Lung (tissue), 11 donors: ENCODE measurements at regions not wholly inside any gene's neighbourhood (a gene's known extent, or its start where the extent isn't known, plus 50 kb on each side); places are given as distances from the start of the nearest gene placed in this dataset.
"Not testable (repeated sequence)": the region's sequence is repeated elsewhere in the genome, so short reads cannot be mapped to it uniquely, and the experiment has no call there.

Source experiments
- ATAC-seq: fragments of 200-7000 bp; cut with Tn5 transposase; one replicate; pipeline ENCODE4 v1.9.1; 2020; ENCODE audit warnings: moderate number of reproducible peaks; ENCODE audit not compliant: insufficient read depth, low FRiP score
- DNase-seq, 3 donors: peaks; one replicate each; pipeline ENCODE4 v3.0.0-alpha.2; 2013 to 2017
- H3K27ac ChIP-seq, 2 donors: one replicate each; pipeline ENCODE4 v1.5.1; 2013; ENCODE audit warnings: mild to moderate bottlenecking in 2 of 2, moderate library complexity in 2 of 2, control low read depth in 1 of 2, inconsistent platforms in 1 of 2, low read depth in 1 of 2, low read length in 1 of 2
- H3K27me3 ChIP-seq, 3 donors: one replicate each; pipeline ENCODE4 v1.5.1; 2013; ENCODE audit warnings: low read length in 2 of 3; ENCODE audit not compliant: control insufficient read depth in 3 of 3, insufficient read depth in 3 of 3
- H3K36me3 ChIP-seq, 4 donors: one replicate each; pipeline ENCODE4 v1.5.1; 2013; ENCODE audit warnings: low read length in 4 of 4, mild to moderate bottlenecking in 1 of 4, moderate library complexity in 1 of 4; ENCODE audit not compliant: control insufficient read depth in 4 of 4, insufficient read depth in 4 of 4
- H3K4me1 ChIP-seq, 5 donors: one replicate each; pipeline ENCODE4 v1.5.1; 2013; ENCODE audit warnings: low read length in 5 of 5, mild to moderate bottlenecking in 2 of 5, moderate library complexity in 1 of 5; ENCODE audit not compliant: control insufficient read depth in 5 of 5, insufficient read depth in 5 of 5
- H3K4me3 ChIP-seq: one replicate; pipeline ENCODE4 v1.5.1; 2013; ENCODE audit warnings: mild to moderate bottlenecking, control low read depth, moderate library complexity
- H3K9ac ChIP-seq, 2 donors: one replicate each; pipeline ENCODE4 v1.5.1; 2013; ENCODE audit warnings: low read length in 2 of 2, control low read depth in 1 of 2; ENCODE audit not compliant: insufficient read depth in 1 of 2
- H3K9me3 ChIP-seq, 4 donors: one replicate each; pipeline ENCODE4 v1.5.1; 2013; ENCODE audit warnings: low read length in 3 of 4, mild to moderate bottlenecking in 1 of 4, moderate library complexity in 1 of 4; ENCODE audit not compliant: control insufficient read depth in 4 of 4, insufficient read depth in 3 of 4
- CTCF ChIP-seq: IDR thresholded peaks from 2 replicates; pipeline ENCODE4 v1.5.1; 2012; ENCODE audit warnings: mild to moderate bottlenecking; ENCODE audit errors: control extremely low read depth, extremely low read depth
- WGBS, 2 donors: extraction: QIAGEN DNeasy Blood & Tissue Kit; methylation state at CpG; one replicate each; pipeline ENCODE4 v1.1.7; 2013; 5-methylcytosine and 5-hydroxymethylcytosine counted together
- donor health status: control.
- donor health status: control.
- donor health status: Bipolar disorder and iron deficiency.
- donor health status: healthy.
- donor health status: DM: yes; HTN: yes; CAD: no.

GRCh38 chr15:28459279-28459678 is 73.5 kb downstream of the GOLGA8G start:
- no peaks in the 10 kb centered on the region for H3K4me1 ChIP-seq
- TF ChIP-seq CTCF = no peak
- H3K4me3 ChIP-seq = no peak overlapping the region
- ATAC-seq = no peak
- no peak overlapping the region for H3K27ac ChIP-seq
- WGBS, 2 donors = 74 to 83% methylated on average over 1 of the region's 1 CpG
- DNase-seq = peak in 2 of 3 donors; percentile 2 to 42
- H3K9me3 ChIP-seq = peaks cover 0 to 9% (median 0%) of the 10 kb centered on the region in 4 donors
- H3K9ac ChIP-seq = no peak overlapping the region
- H3K27me3 ChIP-seq = peaks cover 0 to 17% (median 7%) of the 10 kb centered on the region in 3 donors
- H3K36me3 ChIP-seq = no peaks in the 10 kb centered on the region

- peaks cover 0 to 17% (median 7%) of the 10 kb centered on the region in 3 donors for H3K27me3 ChIP-seq
- peak in 2 of 3 donors; percentile 6 to 11 for DNase-seq
- not testable (repeated sequence) for H3K9ac ChIP-seq, H3K27ac ChIP-seq, H3K4me3 ChIP-seq, H3K36me3 ChIP-seq, ATAC-seq, H3K9me3 ChIP-seq, H3K4me1 ChIP-seq
- WGBS, 2 donors = 92 to 94% methylated on average over 32 of the region's 32 CpGs
Measured at GRCh38 chr15:28457396-28457932, 75.3 kb downstream of the GOLGA8G start.

GRCh38 chr15:28456476-28457395 is 76.0 kb downstream of the GOLGA8G start:
- ATAC-seq (no peak), DNase-seq (peak in 2 of 3 donors; percentile 0 to 12)
- WGBS, 2 donors = 84 to 85% methylated on average over 30 of the region's 30 CpGs
- no peaks in the 10 kb centered on the region for H3K4me1 ChIP-seq
- no peak overlapping the region for H3K27ac ChIP-seq
- peaks cover 0 to 17% (median 7%) of the 10 kb centered on the region in 3 donors for H3K27me3 ChIP-seq
- H3K9me3 ChIP-seq = peaks cover 0 to 9% (median 0%) of the 10 kb centered on the region in 4 donors
- no peaks in the 10 kb centered on the region for H3K36me3 ChIP-seq
- no peak for TF ChIP-seq CTCF
- no peak overlapping the region for H3K4me3 ChIP-seq
- no peak overlapping the region for H3K9ac ChIP-seq

GRCh38 chr15:28455537-28456475 is 77.0 kb downstream of the GOLGA8G start:
- peak in 1 of 3 donors; percentile 0 for DNase-seq
- not testable (repeated sequence) for H3K36me3 ChIP-seq, H3K4me3 ChIP-seq, H3K4me1 ChIP-seq, H3K9me3 ChIP-seq, H3K27ac ChIP-seq, H3K9ac ChIP-seq, ATAC-seq
- H3K27me3 ChIP-seq = peaks cover 0 to 17% (median 7%) of the 10 kb centered on the region in 3 donors
- 90 to 91% methylated on average over 22 of the region's 28 CpGs for WGBS, 2 donors

GRCh38 chr15:28454751-28455220 is 76.3 kb downstream of the GOLGA8F start:
- not testable (repeated sequence) for H3K4me1 ChIP-seq, H3K4me3 ChIP-seq, ATAC-seq, H3K9me3 ChIP-seq, H3K27ac ChIP-seq, DNase-seq, H3K9ac ChIP-seq, H3K36me3 ChIP-seq
- peaks cover 0 to 14% (median 7%) of the 10 kb centered on the region in 3 donors for H3K27me3 ChIP-seq
- 3 to 5% methylated on average over 18 to 41 of the region's 43 CpGs for WGBS, 2 donors
